ENCODE measurements at regions not wholly inside any gene's neighbourhood (a gene's known extent, or its start where the extent isn't known, plus 50 kb on each side); places are given as distances from the start of the nearest gene placed in this dataset.
"Not testable (repeated sequence)": the region's sequence is repeated elsewhere in the genome, so short reads cannot be mapped to it uniquely, and the experiment has no call there.

- no peak for DNase-seq (ENCODE audit: low spot score)
Measured at GRCh38 chr1:66460776-66461175, 73.2 kb upstream of the SGIP1 start.

GRCh38 chr1:66462313-66462712, 71.6 kb upstream of the SGIP1 start:
- no peak for DNase-seq (ENCODE audit: low spot score)

GRCh38 chr1:66464351-66464750, 69.6 kb upstream of the SGIP1 start:
- no peak for DNase-seq (ENCODE audit: low spot score)

GRCh38 chr1:66464802-66465201, 69.2 kb upstream of the SGIP1 start:
- DNase-seq (ENCODE audit: low spot score), result peak; percentile 93

- peak; percentile 52 for DNase-seq (ENCODE audit: low spot score)
Measured at GRCh38 chr1:66466695-66467094, 67.3 kb upstream of the SGIP1 start.

DNA sequence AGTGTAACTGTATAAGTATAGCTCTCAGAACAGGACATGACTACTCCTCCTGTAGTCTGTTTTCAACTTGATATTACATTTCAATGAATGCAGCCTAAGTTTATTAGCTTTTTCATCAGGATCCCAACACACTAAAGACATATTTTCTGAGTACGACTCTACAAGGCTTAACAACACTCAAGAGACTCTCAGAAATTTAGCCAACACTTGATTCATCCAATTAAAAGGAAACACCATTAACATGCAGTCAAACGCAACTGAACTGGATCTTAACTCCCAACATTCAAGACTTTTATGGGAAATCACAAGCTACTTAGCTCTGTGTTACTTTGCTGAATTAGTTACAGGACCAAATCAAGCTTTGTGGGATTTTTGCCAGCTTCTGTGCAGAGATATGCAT, 65.2 kb upstream of the SGIP1 start:
- no peak for DNase-seq (ENCODE audit: low spot score)

GRCh38 chr1:66475940-66476339, 58.0 kb upstream of the SGIP1 start:
- no peak for DNase-seq (ENCODE audit: low spot score)

- DNase-seq (ENCODE audit: low spot score), result no peak
Measured at GRCh38 chr1:66476774-66477173, 57.2 kb upstream of the SGIP1 start.

DNA sequence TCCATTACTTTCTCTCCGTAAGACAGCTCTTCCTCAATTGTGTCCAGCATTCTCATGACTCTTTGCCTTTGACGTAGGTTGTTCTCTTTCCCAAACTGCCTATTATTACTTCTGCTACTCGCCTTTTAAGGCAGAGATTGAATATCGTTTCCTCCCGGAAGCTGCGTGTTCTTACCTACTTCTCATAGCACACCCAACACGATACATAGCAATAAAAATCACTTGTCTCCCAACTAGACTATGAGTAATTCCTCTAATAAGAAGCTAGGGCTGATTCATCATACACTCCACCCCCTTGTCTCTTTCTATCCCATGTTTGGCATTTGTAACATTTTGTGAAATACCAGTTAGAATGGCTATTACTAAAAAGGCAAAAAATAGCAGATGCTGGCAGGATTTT, 55.8 kb upstream of the SGIP1 start:
- peak; percentile 68 for DNase-seq (ENCODE audit: low spot score)

DNA sequence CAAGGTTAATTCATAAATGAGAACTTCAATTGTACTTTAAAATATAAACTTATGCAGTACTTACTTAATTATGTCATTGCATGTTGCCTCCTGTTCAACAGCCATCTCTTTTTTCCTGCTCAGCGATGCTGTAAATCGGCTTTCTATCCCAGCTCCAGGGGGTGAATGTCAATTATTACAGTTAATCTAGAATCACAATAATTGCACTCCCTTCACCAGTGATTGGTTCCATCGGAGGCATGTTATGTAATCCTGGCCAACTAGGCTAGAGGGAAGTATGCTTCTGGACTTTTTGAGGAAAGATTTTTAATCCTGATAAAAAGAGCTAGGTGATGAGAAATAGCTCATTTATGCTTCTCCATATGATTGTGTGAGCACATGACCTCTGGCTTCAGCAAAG, 53.8 kb upstream of the SGIP1 start:
- DNase-seq (ENCODE audit: low spot score), result no peak

DNA sequence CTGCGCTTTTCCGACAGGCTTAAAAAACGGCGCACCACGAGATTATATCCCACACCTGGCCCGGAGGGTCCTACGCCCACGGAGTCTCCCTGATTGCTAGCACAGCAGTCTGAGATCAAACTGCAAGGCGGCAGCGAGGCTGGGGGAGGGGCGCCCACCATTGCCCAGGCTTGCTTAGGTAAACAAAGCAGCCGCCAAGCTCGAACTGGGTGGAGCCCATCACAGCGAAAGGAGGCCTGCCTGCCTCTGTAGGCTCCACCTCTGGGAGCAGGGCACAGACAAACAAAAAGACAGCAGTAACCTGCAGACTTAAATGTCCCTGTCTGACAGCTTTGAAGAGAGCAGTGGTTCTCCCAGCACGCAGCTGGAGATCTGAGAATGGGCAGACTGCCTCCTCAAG, 52.7 kb upstream of the SGIP1 start:
- DNase-seq (ENCODE audit: low spot score), result not testable (repeated sequence)
